Type B pancreatic cell (in vitro differentiated cells): ENCODE measurements at regions not wholly inside any gene's neighbourhood (a gene's known extent, or its start where the extent isn't known, plus 50 kb on each side); places are given as distances from the start of the nearest gene placed in this dataset.
"Not testable (repeated sequence)": the region's sequence is repeated elsewhere in the genome, so short reads cannot be mapped to it uniquely, and the experiment has no call there.

Experiments
- DNase-seq: peaks from one replicate; pipeline ENCODE4 v3.0.0; 2021; ENCODE audit warnings: mixed read lengths; ENCODE audit not compliant: unreplicated experiment; ENCODE audit errors: extremely low spot score
- H3K27ac Mint-ChIP-seq: 2 replicates; pipeline ENCODE4 v1.8.0; 2021; ENCODE audit warnings: mild to moderate bottlenecking, mixed read lengths
- H3K27me3 Mint-ChIP-seq: 2 replicates; pipeline ENCODE4 v1.8.0; 2021; ENCODE audit warnings: mixed read lengths
- H3K36me3 Mint-ChIP-seq: 2 replicates; pipeline ENCODE4 v1.8.0; 2021; ENCODE audit warnings: mixed read lengths
- H3K4me1 Mint-ChIP-seq: one replicate; pipeline ENCODE4 v1.8.0; 2021; ENCODE audit warnings: mixed read lengths; ENCODE audit not compliant: unreplicated experiment
- H3K4me3 Mint-ChIP-seq: 2 replicates; pipeline ENCODE4 v1.8.0; 2021; ENCODE audit warnings: mild to moderate bottlenecking, mixed read lengths
- H3K9me3 Mint-ChIP-seq: 2 replicates; pipeline ENCODE4 v1.8.0; 2021; ENCODE audit warnings: mixed read lengths
- CTCF ChIP-seq: fragments of 200-600 bp; sonication (generic); conservative IDR thresholded peaks from 2 replicates; pipeline ENCODE4 v1.5.0; 2021; ENCODE audit warnings: antibody characterized with exemption, mild to moderate bottlenecking

DNA sequence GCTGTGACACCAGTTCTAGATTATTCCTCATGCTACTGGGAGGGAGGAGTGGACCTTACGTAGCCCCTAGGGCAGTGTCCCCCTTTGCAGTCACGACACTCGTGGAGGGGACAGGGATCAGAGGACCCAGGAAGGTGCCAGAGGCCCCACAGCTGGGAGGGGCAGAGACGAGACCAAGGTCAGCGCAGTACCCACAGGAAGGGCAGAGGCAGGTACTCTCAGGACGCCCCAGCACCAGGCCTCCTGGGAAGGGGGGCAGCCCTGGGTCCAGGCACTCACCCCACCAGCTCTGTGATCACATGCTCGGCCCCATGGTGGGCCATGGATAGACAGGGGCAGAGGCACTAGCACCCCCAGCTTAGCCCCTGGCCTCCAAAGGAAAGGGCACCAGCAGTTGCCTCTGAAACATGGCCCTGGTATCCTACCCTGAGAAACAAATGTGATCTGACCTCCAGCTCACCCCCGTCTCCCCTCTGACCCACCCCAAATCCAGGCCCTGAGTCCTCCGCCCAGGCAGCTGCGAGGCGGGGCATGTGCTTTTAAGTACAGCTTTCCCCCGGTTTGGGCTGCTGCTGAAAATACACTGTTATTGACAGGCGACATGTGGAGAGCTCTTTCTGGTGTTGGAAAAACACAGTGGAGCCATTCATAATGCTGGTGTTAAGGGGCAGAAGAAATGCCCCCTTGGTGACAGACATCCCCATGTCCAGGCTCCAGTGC, 361.9 kb downstream of the C16orf95 start:
- H3K4me3 Mint-ChIP-seq: no peak overlapping the region
- H3K27me3 Mint-ChIP-seq: peaks cover 28% of the 10 kb centered on the region
- peaks cover 23% of the 10 kb centered on the region for H3K4me1 Mint-ChIP-seq
- no peak for DNase-seq
- H3K27ac Mint-ChIP-seq: no peak overlapping the region
- peaks cover 13% of the 10 kb centered on the region for H3K9me3 Mint-ChIP-seq
- no peaks in the 10 kb centered on the region for H3K36me3 Mint-ChIP-seq
- no peak for TF ChIP-seq CTCF

GRCh38 chr16:86956437-86956836, 360.8 kb downstream of the C16orf95 start:
- Mint-ChIP-seq H3K4me3 (no peak overlapping the region), H3K27me3 (peaks cover 38% of the 10 kb centered on the region), H3K9me3 (peaks cover 13% of the 10 kb centered on the region), H3K4me1 (peaks cover 35% of the 10 kb centered on the region), H3K27ac (no peak overlapping the region), H3K36me3 (no peaks in the 10 kb centered on the region)
- no peak for TF ChIP-seq CTCF
- DNase-seq: peak; percentile 67

DNA sequence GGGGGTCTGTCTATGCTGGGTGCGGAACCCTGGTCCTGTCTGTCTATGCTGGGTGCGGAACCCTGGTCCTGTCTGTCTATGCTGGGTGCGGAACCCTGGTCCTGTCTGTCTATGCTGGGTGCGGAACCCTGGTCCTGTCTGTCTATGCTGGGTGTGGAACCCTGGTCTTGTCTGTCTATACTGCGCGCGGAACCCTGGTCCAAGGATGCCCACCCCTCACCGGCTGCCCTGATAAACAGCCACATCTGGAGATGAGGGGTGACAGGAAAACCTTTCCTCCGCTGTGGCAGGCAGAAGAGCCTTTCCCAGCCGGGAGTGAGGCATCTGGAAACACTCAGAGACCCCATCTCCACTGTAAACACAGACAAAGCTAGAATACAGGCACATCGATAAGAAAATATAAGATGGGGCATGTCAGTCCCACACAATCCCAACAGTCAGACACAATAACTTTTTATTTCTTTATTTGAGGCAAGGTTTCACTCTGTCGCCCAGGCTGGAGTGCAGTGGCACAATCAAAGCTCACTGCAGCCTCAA, 359.5 kb downstream of the C16orf95 start:
- H3K4me3 Mint-ChIP-seq, H3K9me3 Mint-ChIP-seq, H3K36me3 Mint-ChIP-seq, H3K27ac Mint-ChIP-seq, DNase-seq: not testable (repeated sequence)
- Mint-ChIP-seq H3K4me1 (peaks cover 44% of the 10 kb centered on the region), H3K27me3 (peaks cover 38% of the 10 kb centered on the region)

DNA sequence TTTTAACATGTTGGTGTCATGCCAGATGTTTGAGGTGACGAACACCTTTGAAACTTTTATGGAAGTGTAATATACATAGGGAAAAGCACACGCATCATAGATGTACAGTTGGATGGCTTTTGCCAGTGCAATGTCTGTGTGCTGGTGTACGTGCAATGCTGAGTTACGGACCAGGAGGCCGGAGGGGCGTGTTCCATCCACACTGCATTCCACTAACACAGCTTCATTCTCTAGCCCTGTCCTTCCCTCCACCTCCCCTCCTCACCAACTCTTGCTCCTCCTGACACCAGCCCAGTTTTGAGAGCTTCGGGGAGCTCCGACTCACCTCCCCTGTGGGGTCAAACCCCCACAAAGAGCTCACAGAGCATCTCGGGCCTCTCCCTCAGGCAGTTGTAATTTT, 358.8 kb downstream of the C16orf95 start:
- TF ChIP-seq CTCF: no peak
- H3K36me3 Mint-ChIP-seq: no peaks in the 10 kb centered on the region
- peak overlapping the region; percentile 65 for H3K27ac Mint-ChIP-seq
- H3K9me3 Mint-ChIP-seq: no peaks in the 10 kb centered on the region
- H3K4me1 Mint-ChIP-seq: peaks cover 44% of the 10 kb centered on the region
- H3K4me3 Mint-ChIP-seq: peak overlapping the region; percentile 25
- H3K27me3 Mint-ChIP-seq: peaks cover 38% of the 10 kb centered on the region
- no peak for DNase-seq

GRCh38 chr16:86959091-86959651, 358.0 kb downstream of the C16orf95 start:
- Mint-ChIP-seq H3K4me1 (peaks cover 43% of the 10 kb centered on the region), H3K4me3 (peak overlapping the region; percentile 25), H3K9me3 (no peaks in the 10 kb centered on the region), H3K27me3 (peaks cover 42% of the 10 kb centered on the region), H3K27ac (peak overlapping the region; percentile 65), H3K36me3 (no peaks in the 10 kb centered on the region)
- no peak for DNase-seq
- no peak for TF ChIP-seq CTCF

DNA sequence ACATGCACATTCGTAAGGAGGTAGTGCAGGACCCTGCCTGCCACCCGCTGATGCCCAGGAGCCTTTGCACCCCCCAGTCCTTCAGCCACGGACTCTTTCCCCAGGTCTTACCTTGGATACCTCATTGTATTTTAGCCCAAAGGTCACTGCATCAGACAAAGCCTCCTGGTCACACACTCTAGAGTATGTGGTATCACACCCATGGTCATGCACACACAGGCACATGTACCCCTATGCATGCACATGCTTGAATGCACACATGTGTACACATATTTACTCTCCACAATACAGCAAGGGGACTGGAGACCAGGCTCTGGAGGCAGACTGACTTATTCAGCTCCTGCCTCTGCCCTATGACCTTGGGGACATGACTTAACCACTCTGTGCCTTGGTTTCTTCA, 357.5 kb downstream of the C16orf95 start:
- Mint-ChIP-seq H3K27ac (no peak overlapping the region), H3K4me1 (peaks cover 43% of the 10 kb centered on the region), H3K36me3 (no peaks in the 10 kb centered on the region), H3K27me3 (peaks cover 42% of the 10 kb centered on the region), H3K4me3 (no peak overlapping the region), H3K9me3 (no peaks in the 10 kb centered on the region)
- TF ChIP-seq CTCF: no peak
- DNase-seq: no peak
